Tibial nerve (tissue), 4 donors: ENCODE measurements at regions not wholly inside any gene's neighbourhood (a gene's known extent, or its start where the extent isn't known, plus 50 kb on each side); places are given as distances from the start of the nearest gene placed in this dataset.

Experiments
- DNase-seq, 2 donors: peaks; one replicate each; pipeline ENCODE4 v3.0.0-alpha.2; 2019; ENCODE audit warnings: low spot score in 2 of 2
- H3K27ac ChIP-seq, 4 donors: fragments of 200-600 bp; sonication (generic) in 3 of 4; one replicate each; pipeline ENCODE4 v1.5.1; 2017 to 2019; ENCODE audit warnings: mild to moderate bottlenecking in 1 of 4
- H3K27me3 ChIP-seq, 2 donors: fragments of 200-600 bp; sonication (generic) in 1 of 2; one replicate each; pipeline versions ENCODE4 v1.5.1 to v1.6.0; 2017 to 2019
- H3K36me3 ChIP-seq, 3 donors: fragments of 200-600 bp; sonication (generic); one replicate each; pipeline ENCODE4 v1.5.1; 2018 to 2019
- H3K4me1 ChIP-seq, 4 donors: fragments of 200-600 bp; sonication (generic) in 3 of 4; one replicate each; pipeline ENCODE4 v1.5.1; 2017 to 2019
- H3K4me3 ChIP-seq, 4 donors: fragments of 200-600 bp; sonication (generic) in 3 of 4; one replicate each; pipeline ENCODE4 v1.5.1; 2017 to 2019; ENCODE audit warnings: mild to moderate bottlenecking in 1 of 4, moderate library complexity in 1 of 4
- H3K9me3 ChIP-seq, 4 donors: fragments of 200-600 bp; sonication (generic) in 3 of 4; one replicate each; pipeline ENCODE4 v1.5.1; 2017 to 2019
- EP300 ChIP-seq, 2 donors: sonication (generic); formaldehyde crosslinking; IDR thresholded peaks; one replicate each; pipeline ENCODE4 v1.6.1; 2017; ENCODE audit warnings: antibody characterized with exemption in 2 of 2, mild to moderate bottlenecking in 1 of 2
- POLR2A ChIP-seq, 2 donors: fragments of 450-650 bp; IDR thresholded peaks; one replicate each; pipeline ENCODE4 v1.6.1; 2017; ENCODE audit warnings: antibody characterized with exemption in 2 of 2, mild to moderate bottlenecking in 2 of 2, moderate library complexity in 2 of 2
- WGBS, 2 donors: methylation state at CpG; one replicate each; pipeline ENCODE4 v1.1.5; 2018; 5-methylcytosine and 5-hydroxymethylcytosine counted together
- TF ChIP-seq, protein P1 (sequence below), 5 experiments: fragments of 200-600 bp in 3 of 5; fragments of 450-650 bp in 2 of 5; sonication (generic) in 3 of 5; IDR thresholded peaks; one replicate each; pipeline ENCODE4 v1.5.1; 2016 to 2019; ENCODE audit warnings: antibody characterized with exemption in 5 of 5, mild to moderate bottlenecking in 3 of 5, moderate library complexity in 2 of 5

DNA sequence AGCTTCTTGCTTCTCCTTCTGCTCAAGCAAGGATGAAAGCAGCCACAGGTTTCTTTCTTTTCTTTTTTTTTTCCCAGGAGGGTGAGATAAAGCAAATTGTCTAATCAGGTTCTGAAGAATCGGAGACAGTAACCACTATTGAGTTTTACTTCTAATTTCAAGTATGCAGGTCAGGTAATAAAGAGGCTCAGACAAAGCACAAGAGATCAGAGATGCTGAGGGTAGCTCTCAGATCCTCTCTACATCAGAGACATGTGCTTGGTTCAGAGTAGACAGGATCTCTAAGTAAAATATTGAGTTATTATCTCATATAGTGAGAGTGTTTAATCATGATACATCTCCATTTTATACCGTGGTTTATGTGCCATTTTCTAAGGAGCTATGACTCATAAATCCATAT is 168.5 kb downstream of the NFKBIZ start:
- DNase-seq = no peak
- TF ChIP-seq, protein P1, sequence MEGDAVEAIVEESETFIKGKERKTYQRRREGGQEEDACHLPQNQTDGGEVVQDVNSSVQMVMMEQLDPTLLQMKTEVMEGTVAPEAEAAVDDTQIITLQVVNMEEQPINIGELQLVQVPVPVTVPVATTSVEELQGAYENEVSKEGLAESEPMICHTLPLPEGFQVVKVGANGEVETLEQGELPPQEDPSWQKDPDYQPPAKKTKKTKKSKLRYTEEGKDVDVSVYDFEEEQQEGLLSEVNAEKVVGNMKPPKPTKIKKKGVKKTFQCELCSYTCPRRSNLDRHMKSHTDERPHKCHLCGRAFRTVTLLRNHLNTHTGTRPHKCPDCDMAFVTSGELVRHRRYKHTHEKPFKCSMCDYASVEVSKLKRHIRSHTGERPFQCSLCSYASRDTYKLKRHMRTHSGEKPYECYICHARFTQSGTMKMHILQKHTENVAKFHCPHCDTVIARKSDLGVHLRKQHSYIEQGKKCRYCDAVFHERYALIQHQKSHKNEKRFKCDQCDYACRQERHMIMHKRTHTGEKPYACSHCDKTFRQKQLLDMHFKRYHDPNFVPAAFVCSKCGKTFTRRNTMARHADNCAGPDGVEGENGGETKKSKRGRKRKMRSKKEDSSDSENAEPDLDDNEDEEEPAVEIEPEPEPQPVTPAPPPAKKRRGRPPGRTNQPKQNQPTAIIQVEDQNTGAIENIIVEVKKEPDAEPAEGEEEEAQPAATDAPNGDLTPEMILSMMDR (IDR thresholded peaks at IDR 0.05) = no peak
- TF ChIP-seq EP300 (IDR thresholded peaks at IDR 0.05) = no peak
- TF ChIP-seq POLR2A (IDR thresholded peaks at IDR 0.05) = no peak
- no peaks in the 10 kb centered on the region for H3K36me3 ChIP-seq
- peaks cover 0 to 19% (median 0%) of the 10 kb centered on the region in 4 donors for H3K9me3 ChIP-seq
- H3K27me3 ChIP-seq = no peaks in the 10 kb centered on the region
- H3K4me3 ChIP-seq = no peak overlapping the region
- H3K27ac ChIP-seq = no peak overlapping the region
- WGBS, 2 donors = 80 to 85% methylated on average over 2 of the region's 2 CpGs
- H3K4me1 ChIP-seq = peaks cover 0 to 4% (median 0%) of the 10 kb centered on the region in 4 donors

DNA sequence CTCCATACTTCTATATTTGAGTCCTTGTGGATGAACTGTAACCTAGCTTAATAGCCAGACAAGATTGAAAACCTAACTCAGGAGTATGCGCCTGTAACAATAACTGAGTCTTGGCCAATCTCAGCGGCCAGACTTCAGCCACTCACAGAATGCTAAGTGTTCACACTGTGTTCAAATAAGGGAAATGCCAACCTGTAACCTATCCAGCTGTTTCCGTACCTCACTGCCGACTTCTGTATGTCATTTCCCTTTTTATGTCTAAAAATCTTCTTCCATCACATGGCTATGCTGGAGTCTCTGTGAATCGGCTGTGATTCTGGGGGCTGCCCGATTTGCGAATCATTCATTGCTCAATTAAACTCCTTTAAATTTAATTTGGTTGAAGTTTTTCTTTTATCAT is 169.2 kb downstream of the NFKBIZ start:
- H3K27ac ChIP-seq = no peak overlapping the region
- no peak for DNase-seq
- no peak overlapping the region for H3K4me3 ChIP-seq
- no peaks in the 10 kb centered on the region for H3K36me3 ChIP-seq
- WGBS, 2 donors = 79 to 82% methylated on average over 7 of the region's 7 CpGs
- peaks cover 0 to 19% (median 0%) of the 10 kb centered on the region in 4 donors for H3K9me3 ChIP-seq
- no peaks in the 10 kb centered on the region for H3K27me3 ChIP-seq
- no peak for TF ChIP-seq POLR2A (IDR thresholded peaks at IDR 0.05)
- TF ChIP-seq, protein P1 (IDR thresholded peaks at IDR 0.05) = no peak
- TF ChIP-seq EP300 (IDR thresholded peaks at IDR 0.05) = no peak
- peaks cover 0 to 4% (median 0%) of the 10 kb centered on the region in 4 donors for H3K4me1 ChIP-seq

DNA sequence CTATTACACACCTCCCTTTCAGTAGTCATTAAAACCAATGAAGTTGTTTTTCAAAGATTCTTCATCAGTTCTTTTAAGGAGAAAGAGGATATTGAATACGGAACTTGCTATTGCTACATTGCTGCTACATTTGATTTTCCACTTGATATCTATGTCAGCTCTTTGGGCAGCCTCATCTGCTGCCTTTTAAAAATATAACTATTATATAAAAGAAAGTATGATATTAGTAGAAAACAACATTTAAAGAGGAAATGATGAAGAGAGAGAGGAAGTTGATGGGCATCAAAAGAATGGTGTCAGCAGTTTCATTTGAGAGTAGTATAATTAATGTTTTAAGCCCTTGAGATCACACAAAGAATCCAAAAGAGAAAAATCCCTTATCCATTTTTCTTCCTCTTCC is 171.4 kb downstream of the NFKBIZ start:
- peaks cover 0 to 4% (median 0%) of the 10 kb centered on the region in 4 donors for H3K4me1 ChIP-seq
- 83 to 92% methylated on average over 1 of the region's 1 CpG for WGBS, 2 donors

DNA sequence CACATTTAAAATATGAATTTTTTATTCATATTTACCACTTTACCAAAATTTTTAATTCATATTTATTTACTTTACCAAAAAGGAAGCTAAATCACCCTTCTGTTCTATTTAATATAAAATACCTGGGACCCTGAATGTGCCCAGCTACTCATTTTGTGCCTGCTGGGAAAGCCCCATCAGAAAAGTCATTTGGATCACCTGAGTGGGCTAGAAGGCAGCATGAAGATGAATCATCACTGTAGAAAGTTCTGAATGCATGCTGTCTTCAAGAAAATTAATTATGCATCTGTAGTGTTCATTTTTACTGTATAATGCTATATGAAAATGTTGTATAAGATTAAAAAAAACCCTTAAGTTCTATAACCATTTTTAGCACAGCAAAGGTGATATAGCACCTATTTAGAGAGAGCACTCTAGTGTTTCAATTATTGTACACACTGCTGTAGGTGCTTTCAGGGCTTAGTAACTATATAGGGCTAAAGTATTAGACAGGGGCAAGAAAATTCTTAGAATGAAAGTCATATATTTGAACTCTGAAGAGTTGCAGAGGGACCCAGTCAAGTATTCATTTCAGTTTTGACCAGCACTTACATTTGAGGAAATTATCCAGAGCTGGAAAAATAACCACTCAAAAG is 175.1 kb downstream of the NFKBIZ start:
- H3K4me1 ChIP-seq = peaks cover 0 to 4% (median 0%) of the 10 kb centered on the region in 4 donors
- TF ChIP-seq, protein P1 (IDR thresholded peaks at IDR 0.05) = no peak
- TF ChIP-seq EP300 (IDR thresholded peaks at IDR 0.05) (no peak), POLR2A (IDR thresholded peaks at IDR 0.05) (no peak)
- no peak for DNase-seq
- H3K27ac ChIP-seq = no peak overlapping the region
- no peaks in the 10 kb centered on the region for H3K9me3 ChIP-seq
- no peaks in the 10 kb centered on the region for H3K27me3 ChIP-seq
- H3K36me3 ChIP-seq = no peaks in the 10 kb centered on the region
- H3K4me3 ChIP-seq = no peak overlapping the region

More for the DNA sequence above, 171.4 kb downstream of the NFKBIZ start:
- no peak for TF ChIP-seq EP300 (IDR thresholded peaks at IDR 0.05)
- no peak for TF ChIP-seq POLR2A (IDR thresholded peaks at IDR 0.05)
- TF ChIP-seq, protein P1 (IDR thresholded peaks at IDR 0.05) = no peak
- no peak for DNase-seq
- H3K27me3 ChIP-seq = no peaks in the 10 kb centered on the region
- peaks cover 0 to 7% (median 0%) of the 10 kb centered on the region in 4 donors for H3K9me3 ChIP-seq
- no peaks in the 10 kb centered on the region for H3K36me3 ChIP-seq
- no peak overlapping the region for H3K27ac ChIP-seq
- H3K4me3 ChIP-seq = no peak overlapping the region

DNA sequence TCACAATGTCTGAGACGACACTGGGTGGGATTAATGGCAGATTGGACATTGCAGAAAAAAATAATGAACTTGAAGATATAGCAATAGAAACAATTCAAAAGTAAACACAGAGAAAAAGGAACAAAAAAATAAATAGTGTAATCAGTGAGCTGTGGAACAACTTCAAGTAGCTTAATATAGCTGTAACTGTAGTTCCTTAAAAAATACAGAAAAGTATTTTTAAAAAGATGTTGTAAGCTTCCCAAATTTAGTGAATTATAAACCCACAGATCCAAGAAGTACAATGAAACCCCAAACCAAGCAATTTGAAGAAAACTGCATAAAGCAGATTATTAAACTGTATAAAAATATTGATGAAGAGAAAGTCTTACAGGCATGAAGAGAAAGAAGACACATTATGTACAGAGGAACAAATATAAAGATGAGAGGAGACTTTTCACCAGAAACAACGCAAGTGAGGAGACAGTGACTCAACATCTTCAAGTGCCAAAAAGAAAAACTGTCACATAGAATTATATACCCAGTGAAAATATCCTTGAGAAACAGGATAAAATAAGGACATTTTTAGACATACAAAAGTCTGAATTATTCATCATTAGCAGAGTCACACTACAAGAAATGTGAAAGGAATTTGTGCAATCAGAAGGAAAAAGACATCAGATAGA is 176.4 kb downstream of the NFKBIZ start:
- H3K36me3 ChIP-seq = no peaks in the 10 kb centered on the region
- no peaks in the 10 kb centered on the region for H3K27me3 ChIP-seq
- no peak for TF ChIP-seq EP300 (IDR thresholded peaks at IDR 0.05)
- TF ChIP-seq POLR2A (IDR thresholded peaks at IDR 0.05) = no peak
- TF ChIP-seq, protein P1 (IDR thresholded peaks at IDR 0.05) = no peak
- H3K9me3 ChIP-seq = no peaks in the 10 kb centered on the region
- H3K4me1 ChIP-seq = peaks cover 0 to 4% (median 0%) of the 10 kb centered on the region in 4 donors
- WGBS, 2 donors = 80% methylated on average over 2 of the region's 2 CpGs
- H3K27ac ChIP-seq = no peak overlapping the region
- H3K4me3 ChIP-seq = no peak overlapping the region
- DNase-seq = no peak
